BLaER1 (cell line): ENCODE measurements at regions not wholly inside any gene's neighbourhood (a gene's known extent, or its start where the extent isn't known, plus 50 kb on each side); places are given as distances from the start of the nearest gene placed in this dataset.

Experiments
- H3K27ac ChIP-seq: shearing (Covaris generic); formaldehyde crosslinking; 2 replicates; pipeline ENCODE4 v1.8.1; 2022
- H3K27me3 ChIP-seq: shearing (Covaris generic); formaldehyde crosslinking; 2 replicates; pipeline ENCODE4 v1.8.1; 2022
- H3K36me3 ChIP-seq: shearing (Covaris generic); formaldehyde crosslinking; 2 replicates; pipeline ENCODE4 v1.8.1; 2022
- H3K4me1 ChIP-seq: shearing (Covaris generic); formaldehyde crosslinking; 2 replicates; pipeline ENCODE4 v1.8.1; 2022
- H3K4me2 ChIP-seq: shearing (Covaris generic); formaldehyde crosslinking; 2 replicates; pipeline ENCODE4 v1.8.1; 2022
- H3K4me3 ChIP-seq: shearing (Covaris generic); formaldehyde crosslinking; 2 replicates; pipeline ENCODE4 v1.8.1; 2022
- H3K9ac ChIP-seq: shearing (Covaris generic); formaldehyde crosslinking; 2 replicates; pipeline ENCODE4 v1.8.1; 2022
- H3K9me3 ChIP-seq: shearing (Covaris generic); formaldehyde crosslinking; 2 replicates; pipeline ENCODE4 v1.8.1; 2022
- H4K20me1 ChIP-seq: shearing (Covaris generic); formaldehyde crosslinking; 2 replicates; pipeline ENCODE4 v1.8.1; 2022
- Cebpa-rat ChIP-seq: shearing (Covaris generic); IDR thresholded peaks from 2 replicates; pipeline ENCODE4 v1.8.1; 2022

DNA sequence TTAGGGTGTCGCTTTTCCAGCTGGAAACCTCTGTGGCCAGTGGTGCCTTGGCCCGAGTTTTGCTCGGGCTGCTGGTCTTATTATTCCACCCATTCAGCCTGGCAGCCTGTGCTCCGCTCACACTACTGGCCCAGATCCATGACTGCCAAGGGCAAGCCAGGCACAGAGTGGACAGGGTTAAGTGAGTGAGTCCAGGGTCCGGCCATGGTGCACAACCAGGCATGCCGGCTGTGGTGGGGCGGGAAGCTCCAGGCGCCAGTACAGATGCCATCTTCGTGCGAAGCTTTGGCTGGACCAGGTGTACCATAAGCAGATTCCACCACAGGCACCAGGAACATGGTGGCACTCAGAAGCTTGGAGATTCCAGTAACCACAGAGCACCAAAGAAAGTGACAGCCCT, 580.2 kb upstream of the FAM174A start:
- no peak overlapping the region for H3K4me3 ChIP-seq
- no peaks in the 10 kb centered on the region for H3K4me1 ChIP-seq
- no peaks in the 10 kb centered on the region for H3K9me3 ChIP-seq
- H4K20me1 ChIP-seq: no peaks in the 10 kb centered on the region
- H3K27me3 ChIP-seq: no peaks in the 10 kb centered on the region
- TF ChIP-seq Cebpa-rat: no peak
- H3K9ac ChIP-seq: no peak overlapping the region
- no peak overlapping the region for H3K27ac ChIP-seq
- H3K36me3 ChIP-seq: no peaks in the 10 kb centered on the region
- no peak overlapping the region for H3K4me2 ChIP-seq

DNA sequence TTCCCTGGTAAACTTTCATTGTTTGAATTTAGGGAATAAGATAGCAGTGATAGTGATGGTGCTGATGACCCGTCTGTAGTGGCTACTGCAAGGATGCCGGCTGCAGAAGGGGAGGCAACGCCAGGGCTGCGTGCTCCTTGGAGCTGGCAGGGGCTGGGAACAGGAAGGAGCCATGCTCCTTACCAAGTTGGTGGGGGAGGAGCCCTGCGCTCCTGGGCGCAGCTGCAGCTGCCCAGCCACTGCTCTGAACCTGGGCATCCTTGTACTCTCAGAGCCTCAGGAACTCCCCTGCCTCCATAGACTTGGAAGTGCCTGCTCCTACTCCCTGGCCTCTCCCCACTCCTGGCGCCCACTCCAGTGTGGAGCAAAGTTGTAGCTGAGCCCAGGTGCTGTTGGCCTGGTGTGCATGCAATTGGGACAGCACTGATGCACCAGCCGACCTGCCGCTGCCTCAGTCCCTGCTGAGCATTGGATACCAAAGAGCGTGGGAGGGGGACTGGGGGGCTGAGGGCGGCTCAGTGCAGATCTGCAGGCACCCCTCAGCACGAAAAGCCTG, 585.1 kb upstream of the FAM174A start:
- H3K4me3 ChIP-seq: no peak overlapping the region
- no peak for TF ChIP-seq Cebpa-rat
- no peaks in the 10 kb centered on the region for H3K4me1 ChIP-seq
- H3K9ac ChIP-seq: no peak overlapping the region
- H3K4me2 ChIP-seq: no peak overlapping the region
- no peaks in the 10 kb centered on the region for H4K20me1 ChIP-seq
- H3K9me3 ChIP-seq: no peaks in the 10 kb centered on the region
- no peaks in the 10 kb centered on the region for H3K27me3 ChIP-seq
- H3K36me3 ChIP-seq: no peaks in the 10 kb centered on the region
- no peak overlapping the region for H3K27ac ChIP-seq

DNA sequence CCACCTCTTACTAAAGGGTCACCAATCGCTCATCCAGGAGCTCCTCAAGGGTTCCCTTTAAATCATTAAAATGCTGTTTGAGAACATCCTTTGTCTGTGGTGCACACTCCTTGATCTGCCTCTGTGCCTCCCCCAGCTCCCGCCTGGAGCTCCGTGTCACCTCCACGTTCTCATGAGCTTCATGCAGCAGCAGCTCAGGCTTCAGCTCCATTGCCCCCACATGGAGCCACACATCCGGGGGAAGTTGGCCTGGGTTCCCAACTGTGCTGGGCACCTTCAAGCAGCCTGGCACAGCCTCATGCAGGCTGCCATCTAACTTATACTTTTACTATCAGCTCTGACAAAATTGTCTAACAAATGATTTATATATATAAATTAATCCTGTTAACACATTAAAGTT, 585.8 kb upstream of the FAM174A start:
- Histone ChIP-seq H3K9me3 (no peaks in the 10 kb centered on the region), H3K4me3 (no peak overlapping the region), H3K27ac (no peak overlapping the region), H3K27me3 (no peaks in the 10 kb centered on the region), H3K36me3 (no peaks in the 10 kb centered on the region), H3K4me2 (no peak overlapping the region), H3K9ac (no peak overlapping the region), H3K4me1 (no peaks in the 10 kb centered on the region), H4K20me1 (no peaks in the 10 kb centered on the region)
- TF ChIP-seq Cebpa-rat: no peak

DNA sequence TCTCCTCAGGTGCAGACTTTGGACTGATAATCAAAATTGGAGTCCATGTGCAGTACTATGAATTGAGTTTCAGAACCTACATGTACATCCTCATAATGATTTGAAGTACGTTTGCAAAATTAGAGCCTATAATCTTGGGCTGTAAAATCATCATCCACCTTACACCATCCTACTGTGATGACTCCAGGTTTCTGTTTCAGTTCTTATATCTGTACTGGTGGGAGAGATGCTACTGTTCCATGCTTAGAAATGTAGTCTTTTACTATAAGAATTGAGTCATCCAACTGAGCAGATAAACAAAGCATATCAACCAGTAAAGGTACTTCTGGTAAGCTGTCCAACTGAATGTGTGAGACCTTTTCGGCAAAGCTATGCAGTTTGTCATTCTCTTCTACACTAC, 586.3 kb upstream of the FAM174A start:
- Histone ChIP-seq H4K20me1 (no peaks in the 10 kb centered on the region), H3K4me2 (no peak overlapping the region), H3K4me1 (no peaks in the 10 kb centered on the region), H3K27ac (no peak overlapping the region), H3K9ac (no peak overlapping the region), H3K27me3 (no peaks in the 10 kb centered on the region), H3K4me3 (no peak overlapping the region), H3K9me3 (no peaks in the 10 kb centered on the region), H3K36me3 (no peaks in the 10 kb centered on the region)
- no peak for TF ChIP-seq Cebpa-rat

DNA sequence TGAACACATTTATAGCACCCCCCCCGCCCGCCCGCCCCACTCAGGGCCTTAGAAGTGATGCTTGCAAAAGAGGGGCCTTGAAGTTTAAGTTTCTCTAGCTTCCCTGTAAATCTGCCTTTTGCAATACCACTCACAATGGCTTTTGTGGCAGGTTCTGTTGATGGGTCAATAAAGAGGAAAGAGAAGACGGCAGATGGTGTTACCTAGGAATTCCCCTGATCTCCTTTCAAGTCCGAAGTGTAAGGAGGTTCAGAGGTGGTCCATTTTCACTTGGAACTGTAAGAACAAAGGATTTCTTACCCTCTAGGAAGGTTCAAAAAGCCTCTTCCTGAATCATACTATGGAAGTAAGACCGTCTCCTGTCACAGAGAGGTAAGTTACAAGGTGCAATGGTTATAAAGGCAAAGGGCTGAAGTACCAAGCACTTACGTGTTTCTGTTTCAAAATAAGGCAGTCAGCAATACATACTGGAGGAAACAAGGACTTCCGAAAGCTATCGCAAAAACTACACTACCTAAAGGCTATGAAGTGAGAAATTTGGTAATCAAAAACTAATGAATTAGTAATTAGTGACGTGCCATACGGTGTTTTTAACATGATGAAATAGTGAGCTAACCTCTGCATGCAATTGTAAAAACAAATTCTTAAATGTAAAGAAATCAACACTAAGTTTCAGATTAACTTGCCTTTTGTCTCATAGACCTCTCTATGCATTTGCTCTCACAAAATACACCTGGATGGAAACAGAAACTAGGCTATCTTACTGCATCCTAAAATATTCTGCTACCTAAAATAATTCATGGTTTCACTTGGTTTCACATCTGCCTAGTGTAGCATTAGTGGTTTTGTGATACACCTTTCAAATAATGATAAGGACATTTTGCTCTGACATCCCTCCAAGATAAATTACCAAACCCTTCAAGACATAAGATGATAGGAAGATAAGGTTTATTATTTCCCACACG, 589.4 kb upstream of the FAM174A start:
- Histone ChIP-seq H3K27me3 (no peaks in the 10 kb centered on the region), H3K9ac (no peak overlapping the region), H3K4me1 (no peaks in the 10 kb centered on the region), H3K4me3 (no peak overlapping the region), H3K9me3 (no peaks in the 10 kb centered on the region), H4K20me1 (no peaks in the 10 kb centered on the region), H3K4me2 (no peak overlapping the region), H3K27ac (no peak overlapping the region), H3K36me3 (no peaks in the 10 kb centered on the region)
- no peak for TF ChIP-seq Cebpa-rat

DNA sequence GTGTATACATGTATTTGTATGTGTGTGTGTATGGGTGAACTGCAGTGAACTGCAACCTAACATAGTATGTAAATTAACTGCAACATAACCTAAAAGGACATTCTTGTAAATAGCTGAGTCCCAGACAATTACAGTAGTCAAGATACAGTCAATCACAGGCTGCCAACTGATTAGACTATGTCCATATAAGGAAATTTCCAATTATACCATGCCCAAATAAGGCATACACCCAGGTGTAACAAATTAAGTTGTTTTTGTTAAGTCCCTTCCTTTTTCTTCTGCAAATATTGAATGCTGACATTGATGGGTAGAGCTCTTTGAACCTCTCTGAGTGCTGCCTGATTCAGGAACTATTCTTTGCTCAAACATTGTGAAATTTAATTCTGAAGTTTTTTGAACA, 594.6 kb upstream of the FAM174A start:
- H3K27me3 ChIP-seq: no peaks in the 10 kb centered on the region
- H3K36me3 ChIP-seq: no peaks in the 10 kb centered on the region
- no peak overlapping the region for H3K9ac ChIP-seq
- H3K9me3 ChIP-seq: no peaks in the 10 kb centered on the region
- no peaks in the 10 kb centered on the region for H4K20me1 ChIP-seq
- TF ChIP-seq Cebpa-rat: no peak
- H3K4me2 ChIP-seq: no peak overlapping the region
- no peaks in the 10 kb centered on the region for H3K4me1 ChIP-seq
- H3K27ac ChIP-seq: no peak overlapping the region
- H3K4me3 ChIP-seq: no peak overlapping the region

DNA sequence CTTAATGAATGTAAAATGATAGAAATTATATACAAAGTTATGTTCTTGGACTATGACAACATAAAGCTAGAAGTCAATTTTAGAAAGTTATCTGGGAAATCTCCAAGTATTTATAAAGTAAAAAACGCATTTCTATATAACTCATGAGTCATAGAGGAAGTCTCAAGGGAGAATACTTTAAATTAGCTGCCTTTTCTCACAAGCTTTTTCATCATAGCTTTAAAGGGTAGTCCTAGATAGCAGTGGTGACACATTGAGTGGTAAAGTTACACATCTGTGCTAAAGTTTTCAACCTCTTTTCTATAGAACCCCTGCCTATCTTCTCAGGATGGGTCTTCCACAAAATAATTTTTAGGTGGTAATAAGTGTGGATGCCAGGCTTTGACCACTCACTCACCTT, 598.3 kb upstream of the FAM174A start:
- H3K9me3 ChIP-seq: no peaks in the 10 kb centered on the region
- H3K9ac ChIP-seq: no peak overlapping the region
- no peaks in the 10 kb centered on the region for H3K4me1 ChIP-seq

DNA sequence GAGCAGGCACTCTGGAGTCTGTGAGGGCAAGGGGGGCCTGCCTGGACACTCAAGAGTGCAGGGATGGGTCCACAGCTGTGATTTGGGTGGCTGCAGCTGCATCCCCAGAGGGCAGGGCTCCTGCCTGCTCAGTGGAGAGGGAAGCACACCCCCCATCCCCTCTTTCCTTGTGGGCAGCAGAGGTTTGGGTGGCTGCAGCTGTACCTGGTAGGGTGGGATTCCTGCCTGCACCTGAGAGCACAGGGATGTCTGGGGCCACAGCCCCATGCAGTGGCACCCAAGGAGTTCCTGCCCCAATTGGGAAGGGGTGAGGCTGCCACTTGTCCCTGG, 605.4 kb upstream of the FAM174A start:
- Histone ChIP-seq H3K27ac (no peak overlapping the region), H4K20me1 (no peaks in the 10 kb centered on the region), H3K27me3 (no peaks in the 10 kb centered on the region), H3K4me1 (0 out of 2 replicates have a peak, but pooled peaks cover 4% of the 10 kb centered on the region), H3K9me3 (peaks cover 19% of the 10 kb centered on the region), H3K36me3 (no peaks in the 10 kb centered on the region), H3K9ac (no peak overlapping the region), H3K4me2 (no peak overlapping the region), H3K4me3 (no peak overlapping the region)
- TF ChIP-seq Cebpa-rat: no peak

More for the DNA sequence above, 598.3 kb upstream of the FAM174A start:
- no peak for TF ChIP-seq Cebpa-rat
- H4K20me1 ChIP-seq: no peaks in the 10 kb centered on the region
- H3K4me3 ChIP-seq: no peak overlapping the region
- H3K27ac ChIP-seq: no peak overlapping the region
- H3K27me3 ChIP-seq: no peaks in the 10 kb centered on the region
- no peak overlapping the region for H3K4me2 ChIP-seq
- H3K36me3 ChIP-seq: no peaks in the 10 kb centered on the region

DNA sequence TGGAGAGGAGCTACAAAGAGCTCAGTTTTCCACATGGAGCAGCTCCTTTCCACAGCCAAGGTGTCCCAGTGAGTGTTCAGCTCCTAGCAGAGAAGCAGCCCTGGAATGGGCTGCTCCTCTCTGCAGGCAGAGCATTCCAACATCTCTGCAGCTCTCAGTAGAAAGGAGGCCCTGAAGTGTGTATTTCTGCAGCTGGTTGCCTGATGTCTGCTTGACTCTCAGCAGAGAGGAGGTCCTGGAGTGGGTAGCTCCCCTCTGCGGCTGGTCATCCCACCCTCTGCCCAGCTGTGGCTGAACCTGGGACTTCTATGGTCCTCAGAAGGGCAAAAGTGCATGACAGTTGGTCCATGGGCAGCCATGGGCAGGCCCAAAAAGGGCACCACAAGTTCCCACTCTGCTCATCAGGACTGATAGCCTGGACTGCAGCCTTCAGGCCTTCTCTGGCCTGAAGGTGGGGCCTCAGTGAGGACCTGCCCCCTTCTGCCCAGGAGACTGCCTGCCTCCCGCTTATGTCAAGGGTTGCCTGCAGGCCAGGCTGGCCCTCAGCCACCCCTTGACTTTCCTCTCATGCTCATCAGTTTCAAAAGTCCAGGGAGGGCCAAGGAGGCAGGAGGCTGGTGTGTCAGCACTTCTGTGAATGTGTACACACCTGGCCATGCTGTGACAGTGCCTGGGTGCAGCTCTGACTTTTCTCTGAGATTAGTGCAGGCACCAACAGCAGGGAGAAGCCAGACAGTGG, 605.9 kb upstream of the FAM174A start:
- H3K9me3 ChIP-seq: peaks cover 19% of the 10 kb centered on the region
- no peak overlapping the region for H3K4me2 ChIP-seq
- no peaks in the 10 kb centered on the region for H4K20me1 ChIP-seq
- H3K4me1 ChIP-seq: 0 out of 2 replicates have a peak, but pooled peaks cover 4% of the 10 kb centered on the region
- no peaks in the 10 kb centered on the region for H3K36me3 ChIP-seq
- no peak for TF ChIP-seq Cebpa-rat
- no peak overlapping the region for H3K9ac ChIP-seq
- no peaks in the 10 kb centered on the region for H3K27me3 ChIP-seq
- H3K4me3 ChIP-seq: no peak overlapping the region
- no peak overlapping the region for H3K27ac ChIP-seq

DNA sequence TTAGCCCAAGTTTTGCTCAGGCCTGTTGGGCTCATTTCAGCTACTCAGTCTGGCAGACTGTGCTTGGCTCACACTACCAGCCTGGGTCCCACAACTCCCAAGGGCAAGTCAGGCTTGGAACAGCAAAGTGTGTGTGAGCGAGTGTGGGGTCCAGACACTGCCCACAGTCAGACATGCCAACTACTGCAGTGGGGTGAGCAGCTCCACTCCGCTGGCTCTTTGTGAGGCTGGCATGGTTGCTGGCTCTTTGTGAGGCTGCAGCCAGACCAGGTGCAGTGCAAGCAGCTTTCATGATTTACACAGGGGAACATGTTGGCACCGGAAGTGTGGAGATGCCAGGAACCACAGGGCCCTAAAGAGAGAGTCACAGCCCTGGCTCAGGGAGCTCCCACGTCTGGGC, 606.7 kb upstream of the FAM174A start:
- Histone ChIP-seq H3K4me2 (no peak overlapping the region), H3K36me3 (no peaks in the 10 kb centered on the region), H4K20me1 (no peaks in the 10 kb centered on the region), H3K27me3 (no peaks in the 10 kb centered on the region), H3K27ac (no peak overlapping the region), H3K9ac (no peak overlapping the region), H3K4me3 (no peak overlapping the region), H3K9me3 (peaks cover 19% of the 10 kb centered on the region), H3K4me1 (0 out of 2 replicates have a peak, but pooled peaks cover 4% of the 10 kb centered on the region)
- TF ChIP-seq Cebpa-rat: no peak
